GM12891 (cell line): ENCODE measurements at regions not wholly inside any gene's neighbourhood (a gene's known extent, or its start where the extent isn't known, plus 50 kb on each side); places are given as distances from the start of the nearest gene placed in this dataset.

Experiments
- POLR2A ChIP-seq: IDR thresholded peaks from 2 replicates; pipeline ENCODE4 v1.6.1; 2011; ENCODE audit warnings: low read depth, low read length, control low read depth
- POLR2AphosphoS5 ChIP-seq: IDR thresholded peaks from 2 replicates; pipeline ENCODE4 v1.6.1; 2011; ENCODE audit warnings: low read depth, low read length, control low read depth
- SPI1 ChIP-seq: IDR thresholded peaks from 2 replicates; pipeline ENCODE4 v1.6.1; 2011; ENCODE audit warnings: low read depth, low read length, control low read depth

DNA sequence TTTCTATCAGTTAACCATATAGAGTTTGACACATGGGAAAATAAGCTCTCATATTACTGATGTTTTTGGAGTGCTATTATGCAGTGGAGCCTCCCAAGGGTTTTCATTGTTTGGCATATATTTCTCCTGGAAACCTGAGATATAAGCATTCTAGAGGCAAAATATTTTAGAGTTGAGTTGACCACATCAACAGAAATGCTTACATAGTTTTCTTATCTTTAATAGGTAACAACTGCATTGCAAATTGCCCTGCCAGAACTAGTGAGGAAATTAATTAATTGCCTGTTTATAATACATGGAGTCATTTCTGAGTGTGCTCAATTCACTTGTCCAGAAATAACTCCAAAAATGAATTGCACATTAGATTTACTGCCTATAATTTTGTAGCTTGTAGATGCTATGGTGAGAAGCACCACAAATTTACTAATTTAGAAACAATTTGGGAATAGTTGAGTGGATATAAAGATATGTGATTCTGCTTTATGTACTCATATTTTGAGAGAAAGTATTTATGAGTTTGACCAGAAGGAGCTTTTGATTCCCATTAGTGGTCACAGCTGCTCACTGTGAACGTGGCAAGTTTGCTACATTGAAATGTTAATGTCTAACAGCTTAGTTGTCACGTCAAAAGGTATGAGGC lies 288.7 kb downstream of the CD109 start:
- TF ChIP-seq SPI1 (no peak), POLR2AphosphoS5 (no peak), POLR2A (no peak)
